Endodermal cell (in vitro differentiated cells): ENCODE measurements at regions not wholly inside any gene's neighbourhood (a gene's known extent, or its start where the extent isn't known, plus 50 kb on each side); places are given as distances from the start of the nearest gene placed in this dataset.

Experiments used
- DNase-seq: peaks from one replicate; pipeline ENCODE4 v3.0.0-alpha.2; 2017
- H3K27ac ChIP-seq: 2 replicates; pipeline ENCODE4 v1.5.1; 2013; ENCODE audit warnings: mild to moderate bottlenecking, low read depth, low read length, moderate library complexity
- H3K27me3 ChIP-seq: 2 replicates; pipeline ENCODE4 v1.6.1; 2013; ENCODE audit warnings: mild to moderate bottlenecking, low read length, moderate library complexity; ENCODE audit not compliant: insufficient read depth, control insufficient read depth, poor library complexity, severe bottlenecking
- H3K36me3 ChIP-seq: 2 replicates; pipeline ENCODE4 v1.7.0; 2013; ENCODE audit warnings: mild to moderate bottlenecking, low read length, moderate library complexity; ENCODE audit not compliant: control insufficient read depth, insufficient read depth
- H3K4me1 ChIP-seq: one replicate; pipeline ENCODE4 v1.7.0; 2013; ENCODE audit warnings: low read length; ENCODE audit not compliant: control insufficient read depth, insufficient read depth
- H3K4me3 ChIP-seq: 2 replicates; pipeline ENCODE4 v1.5.1; 2013; ENCODE audit warnings: mild to moderate bottlenecking, low read length, moderate library complexity
- H3K9ac ChIP-seq: 2 replicates; pipeline ENCODE4 v1.6.1; 2013; ENCODE audit warnings: mild to moderate bottlenecking, low read length, moderate library complexity; ENCODE audit not compliant: poor library complexity, severe bottlenecking; ENCODE audit errors: extremely low read depth
- H3K9me3 ChIP-seq: 2 replicates; pipeline ENCODE4 v1.6.1; 2013; ENCODE audit warnings: mild to moderate bottlenecking, low read length, moderate library complexity; ENCODE audit not compliant: control insufficient read depth
- H3K27ac Mint-ChIP-seq: 2 replicates; pipeline ENCODE4 v1.8.0; 2020; ENCODE audit warnings: mixed read lengths
- H3K27me3 Mint-ChIP-seq: 2 replicates; pipeline ENCODE4 v1.8.0; 2021; ENCODE audit warnings: mild to moderate bottlenecking, mixed read lengths; ENCODE audit not compliant: insufficient read depth
- H3K36me3 Mint-ChIP-seq: 2 replicates; pipeline ENCODE4 v1.8.0; 2020; ENCODE audit warnings: low read depth, mixed read lengths
- H3K4me1 Mint-ChIP-seq: 2 replicates; pipeline ENCODE4 v1.8.0; 2020; ENCODE audit warnings: mixed read lengths
- H3K4me3 Mint-ChIP-seq: 2 replicates; pipeline ENCODE4 v1.8.0; 2020; ENCODE audit warnings: mild to moderate bottlenecking, moderate library complexity, mixed read lengths
- H3K9me3 Mint-ChIP-seq: 2 replicates; pipeline ENCODE4 v1.8.0; 2020; ENCODE audit warnings: mild to moderate bottlenecking, mixed read lengths
- WGBS, 2 experiments: methylation state at CpG; one replicate each; pipeline versions ENCODE4 v1.1.5 to v1.1.7; 2013; ENCODE audit warnings: missing lambda C conversion rate in 2 of 2, mixed read lengths in 1 of 2; ENCODE audit not compliant: insufficient coverage in 1 of 2, insufficient read length in 1 of 2; 5-methylcytosine and 5-hydroxymethylcytosine counted together
- TF ChIP-seq, protein P1 (sequence below): fragments of 200-600 bp; sonication (generic); conservative IDR thresholded peaks from 2 replicates; pipeline ENCODE4 v1.5.0; 2021; ENCODE audit warnings: antibody characterized with exemption, mild to moderate bottlenecking

DNA sequence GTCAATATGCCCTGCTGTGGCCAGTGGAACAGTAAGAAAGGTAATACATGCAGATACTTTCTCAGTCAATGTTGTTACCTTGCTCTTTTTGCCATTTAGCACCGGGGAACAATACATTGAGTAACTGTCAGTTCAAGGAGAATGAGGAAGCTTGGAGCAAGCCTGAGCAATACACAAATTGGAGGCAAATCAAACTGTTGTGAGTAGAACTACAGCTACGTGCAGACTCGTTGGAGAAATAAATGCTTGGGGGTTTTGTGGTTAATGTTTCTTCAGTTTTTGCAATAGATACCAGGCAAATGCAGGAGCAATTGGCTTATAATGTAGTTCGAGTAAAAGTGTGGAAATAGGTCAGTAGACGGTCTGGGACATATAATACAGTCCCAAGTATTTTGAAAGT, 587.3 kb upstream of the ROBO1 start:
- 90 to 96% methylated on average over 5 of the region's 5 CpGs for WGBS, 2 experiments
- H3K36me3 Mint-ChIP-seq: no peaks in the 10 kb centered on the region
- no peak overlapping the region for H3K27ac Mint-ChIP-seq

DNA sequence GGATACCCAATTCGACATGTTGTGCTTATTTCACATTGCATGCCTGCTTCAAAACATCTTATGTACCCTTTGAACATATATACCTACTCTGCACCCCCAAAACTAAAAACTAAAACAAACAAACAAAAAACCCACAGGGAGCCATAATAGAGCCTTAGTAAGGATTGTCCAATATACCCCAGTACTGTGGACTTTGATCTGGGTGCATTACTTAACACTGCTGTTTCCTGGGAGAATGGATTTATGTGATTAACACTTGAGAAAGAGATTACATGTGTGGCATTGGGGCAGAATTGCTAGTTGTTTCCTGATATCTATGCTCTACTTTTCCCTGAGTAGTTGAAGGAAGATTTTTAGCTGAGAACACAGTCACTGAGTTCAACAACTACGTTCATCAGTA, 583.4 kb upstream of the ROBO1 start:
- H3K9me3 ChIP-seq: no peaks in the 10 kb centered on the region
- H3K27me3 ChIP-seq: no peaks in the 10 kb centered on the region
- H3K4me3 ChIP-seq: no peak overlapping the region
- H3K4me3 Mint-ChIP-seq: no peak overlapping the region
- H3K9ac ChIP-seq: no peak overlapping the region
- no peaks in the 10 kb centered on the region for H3K4me1 ChIP-seq
- no peak overlapping the region for H3K27ac ChIP-seq
- no peaks in the 10 kb centered on the region for H3K36me3 Mint-ChIP-seq
- H3K27me3 Mint-ChIP-seq: no peaks in the 10 kb centered on the region
- 89 to 100% methylated on average over 1 to 2 of the region's 2 CpGs for WGBS, 2 experiments
- H3K36me3 ChIP-seq: no peaks in the 10 kb centered on the region
- H3K4me1 Mint-ChIP-seq: peaks cover 11% of the 10 kb centered on the region
- no peak for DNase-seq
- H3K27ac Mint-ChIP-seq: no peak overlapping the region
- TF ChIP-seq, protein P1, sequence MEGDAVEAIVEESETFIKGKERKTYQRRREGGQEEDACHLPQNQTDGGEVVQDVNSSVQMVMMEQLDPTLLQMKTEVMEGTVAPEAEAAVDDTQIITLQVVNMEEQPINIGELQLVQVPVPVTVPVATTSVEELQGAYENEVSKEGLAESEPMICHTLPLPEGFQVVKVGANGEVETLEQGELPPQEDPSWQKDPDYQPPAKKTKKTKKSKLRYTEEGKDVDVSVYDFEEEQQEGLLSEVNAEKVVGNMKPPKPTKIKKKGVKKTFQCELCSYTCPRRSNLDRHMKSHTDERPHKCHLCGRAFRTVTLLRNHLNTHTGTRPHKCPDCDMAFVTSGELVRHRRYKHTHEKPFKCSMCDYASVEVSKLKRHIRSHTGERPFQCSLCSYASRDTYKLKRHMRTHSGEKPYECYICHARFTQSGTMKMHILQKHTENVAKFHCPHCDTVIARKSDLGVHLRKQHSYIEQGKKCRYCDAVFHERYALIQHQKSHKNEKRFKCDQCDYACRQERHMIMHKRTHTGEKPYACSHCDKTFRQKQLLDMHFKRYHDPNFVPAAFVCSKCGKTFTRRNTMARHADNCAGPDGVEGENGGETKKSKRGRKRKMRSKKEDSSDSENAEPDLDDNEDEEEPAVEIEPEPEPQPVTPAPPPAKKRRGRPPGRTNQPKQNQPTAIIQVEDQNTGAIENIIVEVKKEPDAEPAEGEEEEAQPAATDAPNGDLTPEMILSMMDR: no peak
- H3K9me3 Mint-ChIP-seq: no peaks in the 10 kb centered on the region

More for the DNA sequence above, 587.3 kb upstream of the ROBO1 start:
- Mint-ChIP-seq H3K9me3 (no peaks in the 10 kb centered on the region), H3K4me3 (no peak overlapping the region), H3K4me1 (peaks cover 11% of the 10 kb centered on the region), H3K27me3 (peaks cover under 1% of the 10 kb centered on the region)
- Histone ChIP-seq H3K4me1 (no peaks in the 10 kb centered on the region), H3K36me3 (no peaks in the 10 kb centered on the region), H3K4me3 (no peak overlapping the region), H3K27me3 (no peaks in the 10 kb centered on the region), H3K27ac (no peak overlapping the region), H3K9ac (no peak overlapping the region), H3K9me3 (no peaks in the 10 kb centered on the region)
- no peak for DNase-seq
- TF ChIP-seq, protein P1: no peak

DNA sequence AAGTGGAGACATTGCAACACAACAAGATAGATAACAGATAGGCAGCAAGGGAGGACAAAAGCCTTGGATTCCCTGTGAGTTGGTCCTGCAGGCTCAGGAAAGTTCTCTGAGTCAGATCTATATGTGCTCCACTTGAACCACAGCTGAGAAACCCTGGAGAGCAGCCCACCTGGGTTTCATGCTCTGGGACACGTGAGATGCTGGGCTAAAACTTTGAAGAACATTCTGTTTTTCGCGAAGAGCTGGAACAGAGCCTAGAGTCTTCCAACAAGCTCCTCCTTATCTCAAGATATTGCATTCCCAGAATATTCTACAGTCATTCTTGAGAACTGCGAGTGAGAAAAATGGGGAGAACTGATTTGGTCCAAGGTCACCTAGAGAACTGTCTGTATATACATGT, 583.0 kb upstream of the ROBO1 start:
- no peak for DNase-seq
- TF ChIP-seq, protein P1: no peak
- Histone ChIP-seq H3K9ac (no peak overlapping the region), H3K4me3 (no peak overlapping the region), H3K27ac (no peak overlapping the region), H3K9me3 (no peaks in the 10 kb centered on the region), H3K27me3 (no peaks in the 10 kb centered on the region), H3K36me3 (no peaks in the 10 kb centered on the region), H3K4me1 (no peaks in the 10 kb centered on the region)
- H3K9me3 Mint-ChIP-seq: no peaks in the 10 kb centered on the region
- H3K27me3 Mint-ChIP-seq: no peaks in the 10 kb centered on the region
- no peak overlapping the region for H3K4me3 Mint-ChIP-seq
- no peaks in the 10 kb centered on the region for H3K36me3 Mint-ChIP-seq
- H3K27ac Mint-ChIP-seq: no peak overlapping the region
- H3K4me1 Mint-ChIP-seq: peaks cover 11% of the 10 kb centered on the region
- WGBS, 2 experiments: 96 to 100% methylated on average over 2 to 4 of the region's 4 CpGs
